GM12892 (cell line): ENCODE measurements at regions not wholly inside any gene's neighbourhood (a gene's known extent, or its start where the extent isn't known, plus 50 kb on each side); places are given as distances from the start of the nearest gene placed in this dataset.

ENCODE experiments used
- DNase-seq: peaks from one replicate; pipeline ENCODE4 v3.0.0; 2011; ENCODE audit not compliant: insufficient read length
- FAIRE-seq: peaks from 2 replicates; lab custom pipeline; 2011; peaks lifted over from hg19 to GRCh38; lab: Jason Lieb, UNC
- POLR2A ChIP-seq: IDR thresholded peaks from 2 replicates; pipeline ENCODE4 v1.6.1; 2011; ENCODE audit warnings: low read depth, low read length, control low read depth
- POLR2AphosphoS5 ChIP-seq: IDR thresholded peaks from 2 replicates; pipeline ENCODE4 v1.6.1; 2011; ENCODE audit warnings: low read depth, low read length, control low read depth
- TAF1 ChIP-seq: IDR thresholded peaks from 2 replicates; pipeline ENCODE4 v1.6.1; 2011; ENCODE audit warnings: low read depth, mild to moderate bottlenecking, control low read depth, low read length, borderline replicate concordance

GRCh38 chr4:13143222-13144070 is 340.7 kb downstream of the RAB28 start:
- TF ChIP-seq TAF1 (no peak), POLR2AphosphoS5 (no peak), POLR2A (no peak)
- no peak for DNase-seq
- no peak for FAIRE-seq

- TF ChIP-seq POLR2AphosphoS5, result no peak
- no peak for TF ChIP-seq POLR2A
- no peak for TF ChIP-seq TAF1
- DNase-seq, result no peak
- FAIRE-seq, result no peak
Observed at GRCh38 chr4:13142726-13143125, 341.4 kb downstream of the RAB28 start.

- FAIRE-seq (no peak), DNase-seq (no peak)
- TF ChIP-seq POLR2AphosphoS5 (no peak), POLR2A (no peak), TAF1 (no peak)
Observed at GRCh38 chr4:13142191-13142590, 341.9 kb downstream of the RAB28 start.

- FAIRE-seq, result no peak
- no peak for TF ChIP-seq POLR2A
- no peak for TF ChIP-seq POLR2AphosphoS5
- TF ChIP-seq TAF1, result no peak
- no peak for DNase-seq
Observed at GRCh38 chr4:13137390-13137789, 346.8 kb downstream of the RAB28 start.

GRCh38 chr4:13133700-13134099 is 350.4 kb downstream of the RAB28 start:
- FAIRE-seq, result no peak
- no peak for DNase-seq
- TF ChIP-seq POLR2AphosphoS5, result no peak
- no peak for TF ChIP-seq POLR2A
- no peak for TF ChIP-seq TAF1

- TF ChIP-seq POLR2A (no peak), POLR2AphosphoS5 (no peak), TAF1 (no peak)
- DNase-seq, result no peak
- FAIRE-seq, result no peak
Observed at GRCh38 chr4:13130848-13131247, 353.3 kb downstream of the RAB28 start.

- no peak for DNase-seq
- FAIRE-seq, result no peak
- no peak for TF ChIP-seq POLR2AphosphoS5
Observed at GRCh38 chr4:13129095-13129494, 355.0 kb downstream of the RAB28 start.

- no peak for FAIRE-seq
- TF ChIP-seq TAF1 (no peak), POLR2AphosphoS5 (no peak), POLR2A (no peak)
- no peak for DNase-seq
Observed at GRCh38 chr4:13126976-13127910, 356.9 kb downstream of the RAB28 start.

GRCh38 chr4:13118633-13119032 is 365.5 kb downstream of the RAB28 start:
- TF ChIP-seq POLR2A (no peak), TAF1 (no peak), POLR2AphosphoS5 (no peak)
- DNase-seq (no peak), FAIRE-seq (no peak)

- TF ChIP-seq POLR2AphosphoS5, result no peak
- FAIRE-seq (no peak), DNase-seq (no peak)
Observed at GRCh38 chr4:13117185-13117584, 367.0 kb downstream of the RAB28 start.

GRCh38 chr4:13112030-13112429 is 372.1 kb downstream of the RAB28 start:
- FAIRE-seq, result no peak
- no peak for DNase-seq
- TF ChIP-seq POLR2AphosphoS5 (no peak), POLR2A (no peak), TAF1 (no peak)

GRCh38 chr4:13109536-13109935 is 374.6 kb downstream of the RAB28 start:
- TF ChIP-seq TAF1, result no peak
- DNase-seq (no peak), FAIRE-seq (no peak)

- TF ChIP-seq TAF1 (no peak), POLR2AphosphoS5 (no peak), POLR2A (no peak)
- no peak for FAIRE-seq
- DNase-seq, result no peak
Observed at GRCh38 chr4:13108096-13108495, 376.0 kb downstream of the RAB28 start.

GRCh38 chr4:13103382-13104015 is 380.6 kb downstream of the RAB28 start:
- DNase-seq, result no peak
- FAIRE-seq, result no peak
- no peak for TF ChIP-seq TAF1
- no peak for TF ChIP-seq POLR2AphosphoS5
- TF ChIP-seq POLR2A, result no peak
